NCI-H2107 treated with DMSO at 0.1 percent for 48 hours (cell line): ENCODE measurements at regions not wholly inside any gene's neighbourhood (a gene's known extent, or its start where the extent isn't known, plus 50 kb on each side); places are given as distances from the start of the nearest gene placed in this dataset.

Experiments
- DNase-seq: peaks from one replicate; lab custom pipeline; 2025; ENCODE audit not compliant: unreplicated experiment; lab: John Stamatoyannopoulos, UW

- no peak for DNase-seq
Observed at GRCh38 chr5:5581080-5581479, 158.6 kb downstream of the ICE1 start.

GRCh38 chr5:5576744-5577143 is 154.3 kb downstream of the ICE1 start:
- no peak for DNase-seq

GRCh38 chr5:5575461-5575860 is 153.0 kb downstream of the ICE1 start:
- no peak for DNase-seq

DNA sequence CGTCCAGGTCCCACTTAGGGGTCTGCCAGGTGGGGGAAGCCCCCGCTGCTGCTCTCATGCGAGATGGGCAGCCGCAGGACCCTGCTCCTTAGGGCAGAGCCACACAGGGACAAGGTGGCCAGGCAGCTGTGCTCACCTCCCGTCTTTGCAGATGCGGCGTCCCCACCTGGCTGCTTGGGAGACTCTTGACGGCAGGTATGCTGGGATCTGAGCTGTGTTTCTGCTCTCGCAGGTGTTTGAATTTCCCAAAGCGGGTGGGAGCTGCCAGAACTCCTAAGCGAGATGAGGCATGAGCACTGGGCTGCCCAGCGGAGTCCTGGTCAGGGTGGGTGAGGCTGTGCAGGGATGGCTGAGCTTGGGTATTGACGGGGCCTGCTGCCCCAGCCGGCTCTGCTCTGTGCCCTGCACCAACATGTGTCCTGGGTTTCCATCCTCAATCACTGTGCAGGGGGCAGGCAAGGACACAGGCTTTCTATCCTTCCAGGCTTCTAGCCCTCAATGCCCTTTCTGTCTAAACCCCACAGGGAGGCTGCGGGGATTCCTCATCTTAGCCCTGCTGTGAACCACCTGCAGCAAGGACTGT is 151.4 kb downstream of the ICE1 start:
- DNase-seq, result no peak

DNA sequence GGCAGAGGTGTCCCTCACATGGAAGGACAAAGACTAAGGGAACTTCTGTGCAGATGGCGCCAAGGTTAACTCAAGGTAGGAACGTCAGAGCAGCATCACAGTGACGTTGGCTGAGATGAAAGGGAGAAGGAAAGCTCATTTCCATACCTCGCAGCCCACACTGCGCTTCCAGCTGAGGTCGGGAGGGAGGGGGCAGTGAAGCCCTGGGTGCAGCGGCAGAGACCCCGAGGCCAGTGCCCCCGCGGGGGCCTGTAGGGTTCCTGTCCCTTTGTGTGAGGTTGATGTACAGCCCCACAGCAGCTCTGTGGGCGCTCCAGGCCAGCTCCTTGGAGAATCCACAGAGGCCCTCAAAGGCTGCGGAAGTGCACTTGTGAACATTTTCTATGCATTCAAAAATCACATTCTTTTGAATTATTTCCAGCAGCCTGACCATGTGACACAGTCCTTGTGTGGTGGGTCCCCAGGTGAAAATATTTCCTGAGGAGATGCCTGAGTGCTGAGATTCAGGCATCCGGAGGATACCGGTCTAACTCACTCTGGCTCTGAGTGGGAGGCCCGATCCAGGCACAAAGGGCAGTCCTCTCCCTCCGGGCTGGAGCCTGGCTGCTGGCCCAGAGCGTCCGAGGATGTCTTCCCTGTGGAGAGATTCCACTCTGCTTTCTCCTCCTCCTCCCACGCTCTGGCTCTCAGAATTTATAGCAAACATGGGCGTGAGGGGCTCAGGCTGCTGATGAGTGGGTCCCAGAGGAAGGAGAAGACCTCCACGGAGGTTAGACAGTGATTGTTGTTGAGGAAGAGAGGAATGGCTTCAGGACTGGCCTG is 150.7 kb downstream of the ICE1 start:
- DNase-seq, result no peak

GRCh38 chr5:5572010-5572865 is 149.8 kb downstream of the ICE1 start:
- no peak for DNase-seq

DNA sequence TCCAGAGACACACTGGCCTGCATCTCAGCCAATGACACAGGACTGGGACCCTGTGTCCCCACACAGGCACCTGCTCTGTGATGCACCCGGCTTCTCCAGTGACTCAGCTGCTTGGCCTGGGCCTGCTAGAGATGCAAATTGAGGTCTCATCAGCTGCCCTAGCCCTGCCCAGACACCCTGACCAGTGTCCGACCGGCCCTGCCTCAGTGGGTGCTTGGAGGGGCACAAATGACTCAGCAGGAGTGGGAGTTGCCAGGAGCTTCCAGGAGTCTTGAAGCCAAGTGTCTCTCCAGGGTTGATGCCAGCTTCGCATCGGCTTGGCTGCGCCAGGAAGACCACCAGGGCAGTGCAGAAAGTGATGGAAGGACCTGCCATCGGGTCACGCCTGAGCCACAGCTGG is 148.2 kb downstream of the ICE1 start:
- DNase-seq, result no peak

DNA sequence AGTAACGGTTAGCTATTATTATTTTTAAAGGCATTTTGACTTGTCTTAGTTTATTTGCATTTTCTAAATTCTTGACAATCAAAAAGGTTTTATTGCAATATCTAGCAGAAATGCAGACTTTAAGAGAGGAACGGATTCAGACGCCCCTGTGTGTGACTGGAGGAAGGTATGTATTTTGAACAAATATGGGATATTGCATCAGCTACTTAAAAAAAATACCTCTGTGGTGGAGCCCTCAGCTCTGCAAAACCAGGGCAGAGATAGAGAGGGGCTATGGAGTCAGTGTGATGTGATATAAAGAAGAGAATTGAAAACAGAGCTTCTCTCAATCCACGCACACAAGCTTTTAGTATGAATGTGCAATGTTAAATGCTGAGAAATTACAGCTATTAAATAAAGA is 142.4 kb downstream of the ICE1 start:
- DNase-seq, result no peak

DNA sequence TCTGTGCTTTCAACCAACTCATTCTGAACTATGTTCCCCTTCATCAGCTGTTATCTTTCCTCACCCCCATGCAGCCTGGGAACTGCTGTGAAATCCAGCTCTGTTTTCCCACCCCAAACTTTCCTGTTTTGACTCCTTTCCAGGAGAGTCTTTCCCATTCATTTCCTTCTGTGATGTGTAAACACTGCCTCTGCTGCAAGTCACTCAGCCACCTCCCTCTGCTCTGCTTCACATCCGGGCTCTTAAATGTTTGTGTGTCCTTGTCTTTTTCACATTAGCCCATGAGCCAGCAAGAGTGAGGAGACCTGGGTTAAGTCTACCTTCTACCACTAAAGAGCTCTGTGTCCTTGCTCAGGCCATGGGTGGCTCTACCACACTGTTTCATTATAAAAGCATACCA is 137.5 kb downstream of the ICE1 start:
- no peak for DNase-seq

DNA sequence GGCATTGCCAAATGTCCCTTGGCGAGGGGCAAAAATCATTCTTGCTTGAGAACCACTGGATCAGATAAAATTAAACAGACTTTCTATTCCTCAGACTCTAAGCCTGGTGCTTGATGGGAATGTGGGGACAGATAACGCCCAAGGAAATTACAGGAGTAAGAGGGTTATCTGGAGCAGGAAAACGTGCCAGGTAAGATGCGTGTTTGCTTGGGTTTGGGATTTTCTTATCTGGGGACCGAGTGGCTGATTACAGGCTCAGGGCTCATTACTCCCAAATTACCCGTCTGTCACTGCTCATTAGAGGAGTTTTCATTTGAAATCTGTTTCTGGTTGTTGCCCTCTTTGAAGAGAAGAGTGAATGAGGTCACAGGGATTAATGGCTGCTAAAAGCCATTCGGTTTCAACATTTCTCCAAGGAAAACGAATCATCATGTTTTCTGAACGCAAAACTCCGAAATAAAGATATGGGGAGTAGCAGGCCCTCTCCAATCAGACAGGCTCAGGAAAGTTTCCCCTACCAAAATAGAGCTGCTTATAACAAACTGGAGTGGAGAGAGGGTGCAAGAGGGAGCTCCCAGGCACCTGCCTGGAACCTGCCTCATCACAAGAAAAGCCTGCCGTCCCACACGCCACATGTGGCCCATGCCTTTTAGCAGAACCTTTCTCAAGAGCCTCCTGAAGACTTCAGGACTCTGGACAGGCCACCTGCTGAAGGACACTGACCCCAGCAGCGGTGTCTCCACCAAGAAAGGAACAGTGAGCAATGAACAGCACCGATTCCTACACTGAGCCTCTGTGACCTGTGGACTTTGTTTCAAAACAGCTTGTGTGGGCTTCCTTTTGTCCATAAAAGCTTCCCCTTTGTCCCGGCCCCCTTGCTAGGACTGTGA is 136.4 kb downstream of the ICE1 start:
- DNase-seq, result no peak

DNA sequence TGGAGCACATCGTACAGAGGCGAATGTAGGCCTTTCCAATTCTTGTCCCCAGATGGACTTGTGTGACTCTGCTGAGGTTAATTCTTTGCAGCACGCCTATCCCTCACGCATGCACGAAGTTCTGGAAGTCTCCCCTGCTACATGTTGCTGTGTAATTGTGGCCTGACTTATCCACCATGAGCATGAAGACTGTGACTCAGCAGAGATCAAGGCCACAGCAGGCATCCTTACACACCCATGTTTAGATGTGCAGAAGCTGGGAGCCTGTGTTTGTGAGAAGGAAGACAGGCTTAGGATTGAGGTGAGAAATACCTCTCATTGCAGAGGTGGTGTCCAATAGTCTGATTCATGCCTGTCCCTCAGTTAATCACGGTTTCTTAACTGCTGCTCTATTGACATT is 135.6 kb downstream of the ICE1 start:
- no peak for DNase-seq

GRCh38 chr5:5551499-5551898 is 129.0 kb downstream of the ICE1 start:
- DNase-seq, result no peak

DNA sequence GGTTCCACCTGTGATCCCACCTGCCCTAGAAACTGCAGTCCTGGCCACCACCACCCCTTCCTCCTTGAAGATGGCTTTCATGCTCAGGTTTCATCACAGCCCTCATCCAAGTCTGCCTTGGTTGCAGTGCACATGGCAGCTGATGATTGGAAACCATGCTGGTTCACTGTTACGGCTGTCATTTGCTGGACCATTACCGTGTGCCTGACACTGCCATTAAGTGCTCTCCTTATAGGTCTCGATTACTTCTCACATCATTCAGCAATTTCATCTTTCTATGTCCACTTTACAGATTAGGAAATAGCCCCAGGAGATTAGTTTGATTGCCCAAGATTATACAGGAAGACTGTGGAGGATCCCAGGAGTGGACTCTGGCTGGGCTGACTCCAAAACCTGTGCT is 123.9 kb downstream of the ICE1 start:
- DNase-seq, result no peak

- peak; percentile 46 for DNase-seq
Observed at GRCh38 chr5:5544094-5544663, 121.7 kb downstream of the ICE1 start.

GRCh38 chr5:5542654-5543053 is 120.2 kb downstream of the ICE1 start:
- no peak for DNase-seq

DNA sequence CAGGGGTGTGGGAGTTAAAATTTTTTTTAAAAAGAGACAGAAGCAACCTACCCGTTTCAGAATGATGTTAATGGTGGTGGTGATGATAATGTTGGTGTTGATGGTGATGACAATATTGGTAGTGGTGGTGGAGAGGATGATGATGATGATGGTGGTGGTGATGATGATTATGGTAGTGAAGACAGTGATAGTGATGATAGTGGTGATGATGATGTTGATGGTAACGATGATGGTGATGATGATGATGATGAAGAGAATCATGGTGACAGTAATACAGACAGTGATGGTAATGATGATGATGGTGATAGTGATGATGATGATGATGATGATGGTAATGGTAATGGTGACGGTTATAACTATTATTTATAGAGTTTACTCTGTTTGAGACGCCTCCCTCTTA is 117.6 kb downstream of the ICE1 start:
- no peak for DNase-seq
